Ishikawa (cell line): ENCODE measurements at regions not wholly inside any gene's neighbourhood (a gene's known extent, or its start where the extent isn't known, plus 50 kb on each side); places are given as distances from the start of the nearest gene placed in this dataset.

Source experiments
- CEBPB ChIP-seq: IDR thresholded peaks from 2 replicates; pipeline ENCODE4 v1.6.1; 2012
- CREB1 ChIP-seq: IDR thresholded peaks from 2 replicates; pipeline ENCODE4 v1.6.1; 2012; ENCODE audit warnings: low read depth
- EGR1 ChIP-seq: IDR thresholded peaks from 2 replicates; pipeline ENCODE4 v1.6.1; 2012
- EP300 ChIP-seq: IDR thresholded peaks from 2 replicates; pipeline ENCODE4 v1.6.1; 2012; ENCODE audit warnings: borderline replicate concordance
- FOXM1 ChIP-seq: IDR thresholded peaks from 2 replicates; pipeline ENCODE4 v1.6.1; 2012; ENCODE audit warnings: low read depth, borderline replicate concordance
- NFIC ChIP-seq: IDR thresholded peaks from 2 replicates; pipeline ENCODE4 v1.6.1; 2012
- RAD21 ChIP-seq: IDR thresholded peaks from 2 replicates; pipeline ENCODE4 v1.6.1; 2012; ENCODE audit warnings: low read depth
- TAF1 ChIP-seq: IDR thresholded peaks from 2 replicates; pipeline ENCODE4 v1.6.1; 2012; ENCODE audit warnings: low read depth, mild to moderate bottlenecking
- TCF12 ChIP-seq: IDR thresholded peaks from 2 replicates; pipeline ENCODE4 v1.6.1; 2012; ENCODE audit warnings: low read depth
- TEAD4 ChIP-seq: IDR thresholded peaks from 2 replicates; pipeline ENCODE4 v1.6.1; 2012
- YY1 ChIP-seq: IDR thresholded peaks from 2 replicates; pipeline ENCODE4 v1.6.1; 2012; ENCODE audit warnings: low read depth
- ZBTB7A ChIP-seq: IDR thresholded peaks from 2 replicates; pipeline ENCODE4 v1.6.1; 2012; ENCODE audit warnings: low read depth
- TF ChIP-seq, protein P1 (sequence below): IDR thresholded peaks from 2 replicates; pipeline ENCODE4 v1.6.1; 2012
- TF ChIP-seq, protein P2 (sequence below): IDR thresholded peaks from 2 replicates; pipeline ENCODE4 v1.6.1; 2012; ENCODE audit warnings: low read depth, mild to moderate bottlenecking
- TF ChIP-seq, protein P3 (sequence below): IDR thresholded peaks from 2 replicates; pipeline ENCODE4 v1.6.1; 2012

DNA sequence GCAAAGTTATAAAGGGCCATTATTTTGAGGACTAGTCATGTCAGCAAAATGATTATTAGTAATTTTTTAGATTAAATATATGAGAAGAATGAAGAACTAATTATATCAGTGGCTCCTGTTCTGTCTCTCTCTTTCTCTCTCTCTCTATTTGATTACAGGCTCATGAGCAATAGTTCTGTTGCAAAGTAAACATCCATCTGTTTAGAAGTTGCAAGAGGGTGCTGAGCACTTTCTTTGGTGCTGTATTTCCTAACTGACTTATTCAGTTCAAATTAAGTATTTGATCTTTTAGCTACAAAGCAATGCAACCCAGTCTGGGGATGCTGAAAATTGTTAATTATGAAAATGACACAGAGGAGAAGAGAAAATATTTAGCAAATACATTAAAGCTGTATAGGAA is 408.1 kb upstream of the UBE2E3 start:
- TF ChIP-seq, protein P1, sequence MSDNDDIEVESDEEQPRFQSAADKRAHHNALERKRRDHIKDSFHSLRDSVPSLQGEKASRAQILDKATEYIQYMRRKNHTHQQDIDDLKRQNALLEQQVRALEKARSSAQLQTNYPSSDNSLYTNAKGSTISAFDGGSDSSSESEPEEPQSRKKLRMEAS, result no peak

DNA sequence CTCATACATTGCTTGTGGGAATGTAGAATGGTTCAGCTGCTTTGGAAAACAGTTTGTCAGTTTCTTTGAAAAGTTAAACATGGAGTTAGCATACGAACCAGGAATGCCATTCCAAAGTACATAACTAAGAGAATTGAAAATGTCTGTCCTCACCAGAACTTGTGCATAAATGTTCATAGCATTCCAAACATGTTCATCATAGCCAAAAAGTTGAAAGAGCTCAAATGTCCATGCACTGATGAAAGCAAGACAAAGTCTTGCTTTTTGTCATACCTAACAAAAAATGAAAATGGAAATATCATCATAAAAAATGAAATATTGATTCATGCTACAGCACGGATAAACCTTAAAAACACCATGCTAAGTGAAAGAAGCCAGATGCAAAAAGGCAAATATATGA is 408.8 kb upstream of the UBE2E3 start:
- TF ChIP-seq TAF1 (no peak), EGR1 (no peak), TCF12 (no peak), NFIC (no peak), EP300 (no peak), RAD21 (no peak), YY1 (no peak), FOXM1 (no peak), TEAD4 (no peak), CREB1 (no peak), CEBPB (no peak), ZBTB7A (no peak)
- TF ChIP-seq, protein P2, sequence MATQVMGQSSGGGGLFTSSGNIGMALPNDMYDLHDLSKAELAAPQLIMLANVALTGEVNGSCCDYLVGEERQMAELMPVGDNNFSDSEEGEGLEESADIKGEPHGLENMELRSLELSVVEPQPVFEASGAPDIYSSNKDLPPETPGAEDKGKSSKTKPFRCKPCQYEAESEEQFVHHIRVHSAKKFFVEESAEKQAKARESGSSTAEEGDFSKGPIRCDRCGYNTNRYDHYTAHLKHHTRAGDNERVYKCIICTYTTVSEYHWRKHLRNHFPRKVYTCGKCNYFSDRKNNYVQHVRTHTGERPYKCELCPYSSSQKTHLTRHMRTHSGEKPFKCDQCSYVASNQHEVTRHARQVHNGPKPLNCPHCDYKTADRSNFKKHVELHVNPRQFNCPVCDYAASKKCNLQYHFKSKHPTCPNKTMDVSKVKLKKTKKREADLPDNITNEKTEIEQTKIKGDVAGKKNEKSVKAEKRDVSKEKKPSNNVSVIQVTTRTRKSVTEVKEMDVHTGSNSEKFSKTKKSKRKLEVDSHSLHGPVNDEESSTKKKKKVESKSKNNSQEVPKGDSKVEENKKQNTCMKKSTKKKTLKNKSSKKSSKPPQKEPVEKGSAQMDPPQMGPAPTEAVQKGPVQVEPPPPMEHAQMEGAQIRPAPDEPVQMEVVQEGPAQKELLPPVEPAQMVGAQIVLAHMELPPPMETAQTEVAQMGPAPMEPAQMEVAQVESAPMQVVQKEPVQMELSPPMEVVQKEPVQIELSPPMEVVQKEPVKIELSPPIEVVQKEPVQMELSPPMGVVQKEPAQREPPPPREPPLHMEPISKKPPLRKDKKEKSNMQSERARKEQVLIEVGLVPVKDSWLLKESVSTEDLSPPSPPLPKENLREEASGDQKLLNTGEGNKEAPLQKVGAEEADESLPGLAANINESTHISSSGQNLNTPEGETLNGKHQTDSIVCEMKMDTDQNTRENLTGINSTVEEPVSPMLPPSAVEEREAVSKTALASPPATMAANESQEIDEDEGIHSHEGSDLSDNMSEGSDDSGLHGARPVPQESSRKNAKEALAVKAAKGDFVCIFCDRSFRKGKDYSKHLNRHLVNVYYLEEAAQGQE, result no peak
- TF ChIP-seq, protein P3, sequence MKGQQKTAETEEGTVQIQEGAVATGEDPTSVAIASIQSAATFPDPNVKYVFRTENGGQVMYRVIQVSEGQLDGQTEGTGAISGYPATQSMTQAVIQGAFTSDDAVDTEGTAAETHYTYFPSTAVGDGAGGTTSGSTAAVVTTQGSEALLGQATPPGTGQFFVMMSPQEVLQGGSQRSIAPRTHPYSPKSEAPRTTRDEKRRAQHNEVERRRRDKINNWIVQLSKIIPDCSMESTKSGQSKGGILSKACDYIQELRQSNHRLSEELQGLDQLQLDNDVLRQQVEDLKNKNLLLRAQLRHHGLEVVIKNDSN, result no peak
- TF ChIP-seq, protein P1, result no peak

DNA sequence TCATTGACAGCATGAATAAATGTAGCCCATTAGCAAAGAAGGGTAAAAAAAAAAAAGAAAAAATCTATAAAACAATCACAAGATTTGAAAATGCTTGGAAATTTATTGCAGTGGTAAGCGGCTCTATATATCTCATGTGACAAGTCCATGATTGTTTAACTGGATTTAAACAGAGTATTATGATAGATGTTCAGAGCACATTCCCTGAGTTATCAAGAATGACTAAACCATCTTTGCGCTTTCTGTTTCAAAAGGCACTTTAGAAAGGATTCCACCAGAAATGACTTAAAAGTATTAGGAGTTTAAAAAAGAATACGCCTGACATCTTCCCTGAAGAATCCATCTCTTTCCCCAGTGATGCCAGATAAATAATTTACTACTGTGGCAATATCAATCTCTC is 409.5 kb upstream of the UBE2E3 start:
- TF ChIP-seq TAF1 (no peak), EGR1 (no peak), NFIC (no peak), RAD21 (no peak)
- TF ChIP-seq, protein P3, result no peak

DNA sequence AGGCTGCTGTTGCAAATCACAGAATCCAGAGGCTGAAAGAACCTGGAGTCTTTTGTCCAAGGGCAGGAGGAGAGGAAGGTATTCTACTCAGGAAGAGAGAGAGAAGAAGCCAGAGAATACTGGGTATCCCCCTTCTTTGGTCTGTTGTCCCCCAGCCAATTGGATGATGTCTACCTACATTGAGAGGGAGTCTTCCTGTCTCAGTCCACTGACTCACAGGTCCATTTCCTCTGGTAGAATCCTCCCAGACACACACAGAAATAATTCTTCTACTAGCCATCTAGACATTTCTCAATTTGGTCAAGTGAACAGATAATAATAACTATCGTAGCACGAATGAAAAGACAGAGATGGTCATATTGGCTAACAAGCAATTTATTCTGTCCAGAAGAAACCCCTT is 416.4 kb upstream of the UBE2E3 start:
- TF ChIP-seq NFIC, result no peak
- TF ChIP-seq TEAD4, result no peak
- no peak for TF ChIP-seq FOXM1
- TF ChIP-seq EGR1, result no peak
- TF ChIP-seq ZBTB7A, result no peak
- no peak for TF ChIP-seq RAD21
- TF ChIP-seq TAF1, result no peak
- no peak for TF ChIP-seq YY1

DNA sequence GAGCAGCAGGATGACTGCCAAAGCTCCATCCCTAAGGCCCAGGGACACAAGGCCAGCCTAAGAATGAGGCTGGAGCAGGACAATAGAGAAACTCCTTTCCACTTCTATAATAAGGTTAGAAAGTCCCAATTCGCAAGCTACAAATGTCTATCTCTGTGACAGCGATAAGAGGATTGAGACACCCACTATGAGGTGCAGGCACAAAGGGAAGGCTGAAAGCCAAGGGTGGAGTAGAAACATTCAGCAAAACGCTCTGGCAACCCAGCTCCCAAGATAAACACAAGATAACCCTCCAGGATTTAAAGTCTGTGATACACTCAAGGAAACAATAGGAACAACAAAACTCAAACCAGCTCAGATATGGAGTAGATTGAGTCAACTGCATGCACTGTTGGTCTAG is 418.0 kb upstream of the UBE2E3 start:
- TF ChIP-seq CREB1, result no peak
- no peak for TF ChIP-seq TAF1

DNA sequence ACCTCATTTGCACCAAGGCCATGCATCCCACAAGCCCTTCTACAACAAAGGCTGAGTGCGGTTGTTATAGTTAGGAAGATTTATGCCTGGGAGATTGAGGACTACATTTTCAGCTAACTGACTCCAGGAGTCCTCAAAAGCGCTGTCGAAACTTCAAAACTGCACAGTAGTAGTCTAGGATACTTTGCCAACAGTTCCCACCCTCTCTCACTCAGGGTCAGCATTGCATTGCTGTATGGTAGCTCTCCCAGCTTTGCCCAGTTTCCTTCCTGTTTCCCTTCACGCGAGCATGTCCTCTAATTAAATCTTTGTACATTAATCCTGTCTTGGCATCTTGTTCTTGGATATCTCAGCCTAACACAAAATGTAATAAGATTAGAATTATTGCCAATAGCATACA is 420.6 kb upstream of the UBE2E3 start:
- TF ChIP-seq TEAD4 (no peak), EGR1 (no peak), ZBTB7A (no peak), TAF1 (no peak), TCF12 (no peak)
- TF ChIP-seq, protein P3, result no peak
- TF ChIP-seq, protein P2, result no peak

DNA sequence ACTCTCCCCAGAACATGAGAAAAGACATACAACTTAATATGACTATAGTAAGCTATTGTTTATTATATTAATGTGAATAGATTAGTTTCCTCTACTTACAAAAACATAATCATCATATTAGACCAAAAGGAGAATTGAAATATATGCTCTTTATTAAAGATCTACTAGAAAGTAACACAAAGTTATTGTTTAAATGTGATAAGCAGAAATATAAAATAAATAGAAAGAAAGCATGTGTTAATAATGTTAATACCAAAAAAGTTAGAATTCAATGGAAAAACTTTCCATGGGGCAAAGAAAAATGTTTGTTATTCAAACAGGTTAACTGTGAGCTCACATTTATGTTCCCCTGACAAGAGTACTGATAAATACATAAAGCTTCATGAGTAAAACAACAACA is 421.4 kb upstream of the UBE2E3 start:
- TF ChIP-seq EP300 (no peak), EGR1 (no peak), RAD21 (no peak)
